ENCODE measurements at regions not wholly inside any gene's neighbourhood (a gene's known extent, or its start where the extent isn't known, plus 50 kb on each side); places are given as distances from the start of the nearest gene placed in this dataset.

GRCh38 chrX:120021927-120022326, 55.6 kb downstream of the RHOXF2B start:
- no peak for DNase-seq (ENCODE audit: low spot score)

- no peak for DNase-seq (ENCODE audit: low spot score)
Measured at GRCh38 chrX:120020305-120020704, 57.2 kb downstream of the RHOXF2B start.

- no peak for DNase-seq (ENCODE audit: low spot score)
Measured at GRCh38 chrX:120016068-120016441, 61.4 kb downstream of the RHOXF2B start.

- peak; percentile 46 for DNase-seq (ENCODE audit: low spot score)
Measured at GRCh38 chrX:120015145-120016067, 62.1 kb downstream of the RHOXF2B start.

- no peak for DNase-seq (ENCODE audit: low spot score)
Measured at GRCh38 chrX:120014354-120015130, 62.9 kb downstream of the RHOXF2B start.

GRCh38 chrX:120001787-120002186, 58.2 kb upstream of the NKAP start:
- no peak for DNase-seq (ENCODE audit: low spot score)

- no peak for DNase-seq (ENCODE audit: low spot score)
Measured at GRCh38 chrX:120000490-120001246, 57.1 kb upstream of the NKAP start.

GRCh38 chrX:119999087-119999634, 55.6 kb upstream of the NKAP start:
- no peak for DNase-seq (ENCODE audit: low spot score)

- no peak for DNase-seq (ENCODE audit: low spot score)
Measured at GRCh38 chrX:119997570-119997969, 54.0 kb upstream of the NKAP start.

- no peak for DNase-seq (ENCODE audit: low spot score)
Measured at GRCh38 chrX:119996600-119997524, 53.3 kb upstream of the NKAP start.

GRCh38 chrX:119996069-119996468, 52.5 kb upstream of the NKAP start:
- no peak for DNase-seq (ENCODE audit: low spot score)

Data from ecto neural progenitor cell (in vitro differentiated cells).